ENCODE measurements at regions not wholly inside any gene's neighbourhood (a gene's known extent, or its start where the extent isn't known, plus 50 kb on each side); places are given as distances from the start of the nearest gene placed in this dataset.
A peak's percentile ranks its signal among the peaks of the same experiment; 100 is the strongest.

- Histone ChIP-seq H3K27me3 (no peaks in the 10 kb centered on the region), H3K9me3 (no peaks in the 10 kb centered on the region), H3K4me1 (peaks cover 0 to 10% (median 0%) of the 10 kb centered on the region in 3 donors), H3K27ac (no peak overlapping the region), H3K4me3 (no peak overlapping the region), H3K36me3 (no peaks in the 10 kb centered on the region)
- TF ChIP-seq CTCF (IDR thresholded peaks at IDR 0.05), result no peak
- no peak for TF ChIP-seq POLR2A (IDR thresholded peaks at IDR 0.05)
- no peak for DNase-seq
- intact Hi-C loops (cut with DNase I), result no loop called here
- WGBS, 2 donors, result 71 to 75% methylated on average over 6 of the region's 6 CpGs
Measured at GRCh38 chr20:10992731-10993130, 318.9 kb upstream of the JAG1 start.

- Histone ChIP-seq H3K27me3 (no peaks in the 10 kb centered on the region), H3K4me3 (no peak overlapping the region), H3K9me3 (no peaks in the 10 kb centered on the region), H3K4me1 (peaks cover 0 to 4% (median 0%) of the 10 kb centered on the region in 3 donors), H3K27ac (no peak overlapping the region), H3K36me3 (no peaks in the 10 kb centered on the region)
- intact Hi-C loops (cut with DNase I), result no loop called here
- no peak for DNase-seq
- WGBS, 2 donors, result 97 to 100% methylated on average over 2 of the region's 2 CpGs
- TF ChIP-seq POLR2A (IDR thresholded peaks at IDR 0.05) (no peak), CTCF (IDR thresholded peaks at IDR 0.05) (no peak)
Measured at GRCh38 chr20:10994991-10995700, 321.3 kb upstream of the JAG1 start.

- no peak overlapping the region for H3K27ac ChIP-seq
- no peaks in the 10 kb centered on the region for H3K27me3 ChIP-seq
- DNase-seq, result no peak
- intact Hi-C loops (cut with DNase I), result no loop called here
- H3K9me3 ChIP-seq, result no peaks in the 10 kb centered on the region
- no peak for TF ChIP-seq POLR2A (IDR thresholded peaks at IDR 0.05)
- no peak for TF ChIP-seq CTCF (IDR thresholded peaks at IDR 0.05)
- 77 to 83% methylated on average over 2 to 4 of the region's 4 CpGs for WGBS, 2 donors
- peaks cover 4 to 27% (median 14%) of the 10 kb centered on the region in 3 donors for H3K4me1 ChIP-seq
- no peaks in the 10 kb centered on the region for H3K36me3 ChIP-seq
- H3K4me3 ChIP-seq, result no peak overlapping the region
Measured at GRCh38 chr20:10998476-10998875, 324.7 kb upstream of the JAG1 start.

- DNase-seq, result no peak
- no peak overlapping the region for H3K27ac ChIP-seq
- TF ChIP-seq POLR2A (IDR thresholded peaks at IDR 0.05) (no peak), CTCF (IDR thresholded peaks at IDR 0.05) (no peak)
- 55 to 67% methylated on average over 1 of the region's 1 CpG for WGBS, 2 donors
- H3K9me3 ChIP-seq, result no peaks in the 10 kb centered on the region
- no peak overlapping the region for H3K4me3 ChIP-seq
- H3K27me3 ChIP-seq, result no peaks in the 10 kb centered on the region
- intact Hi-C loops (cut with DNase I), result no loop called here
- peaks cover 4 to 40% (median 17%) of the 10 kb centered on the region in 3 donors for H3K4me1 ChIP-seq
- H3K36me3 ChIP-seq, result no peaks in the 10 kb centered on the region
Measured at GRCh38 chr20:11000416-11000815, 326.6 kb upstream of the JAG1 start.

- Histone ChIP-seq H3K4me1 (peaks cover 4 to 40% (median 17%) of the 10 kb centered on the region in 3 donors), H3K27ac (peak overlapping the region; percentile 45 to 81 (median 70)), H3K9me3 (no peaks in the 10 kb centered on the region), H3K4me3 (no peak overlapping the region), H3K36me3 (no peaks in the 10 kb centered on the region), H3K27me3 (no peaks in the 10 kb centered on the region)
- intact Hi-C loops (cut with DNase I), result no loop called here
- DNase-seq, result no peak
- TF ChIP-seq POLR2A (IDR thresholded peaks at IDR 0.05) (no peak), CTCF (IDR thresholded peaks at IDR 0.05) (no peak)
- 40 to 43% methylated on average over 4 of the region's 4 CpGs for WGBS, 2 donors
Measured at GRCh38 chr20:11001302-11001701, 327.5 kb upstream of the JAG1 start.
